ENCODE measurements at regions not wholly inside any gene's neighbourhood (a gene's known extent, or its start where the extent isn't known, plus 50 kb on each side); places are given as distances from the start of the nearest gene placed in this dataset.

DNA sequence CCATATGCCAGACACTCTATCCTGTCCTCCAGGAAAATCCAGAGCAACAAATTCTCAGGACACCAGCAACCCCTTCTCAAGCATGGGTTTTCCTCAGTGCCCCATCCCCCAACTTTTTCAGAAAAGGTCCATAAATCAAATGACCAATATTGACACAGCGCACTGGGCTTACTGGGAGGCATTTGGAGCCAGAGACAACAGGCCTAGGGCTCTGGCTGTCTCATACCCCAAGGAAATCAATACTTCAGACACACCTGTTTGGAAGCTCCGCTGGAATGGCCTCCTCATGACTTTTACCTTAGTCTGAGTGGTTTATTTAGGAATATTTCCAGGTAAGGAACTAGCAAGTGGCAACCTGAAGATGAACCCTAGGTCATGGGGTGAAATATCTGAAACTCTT lies 66.9 kb upstream of the TNR start:
- TF ChIP-seq, protein P1, sequence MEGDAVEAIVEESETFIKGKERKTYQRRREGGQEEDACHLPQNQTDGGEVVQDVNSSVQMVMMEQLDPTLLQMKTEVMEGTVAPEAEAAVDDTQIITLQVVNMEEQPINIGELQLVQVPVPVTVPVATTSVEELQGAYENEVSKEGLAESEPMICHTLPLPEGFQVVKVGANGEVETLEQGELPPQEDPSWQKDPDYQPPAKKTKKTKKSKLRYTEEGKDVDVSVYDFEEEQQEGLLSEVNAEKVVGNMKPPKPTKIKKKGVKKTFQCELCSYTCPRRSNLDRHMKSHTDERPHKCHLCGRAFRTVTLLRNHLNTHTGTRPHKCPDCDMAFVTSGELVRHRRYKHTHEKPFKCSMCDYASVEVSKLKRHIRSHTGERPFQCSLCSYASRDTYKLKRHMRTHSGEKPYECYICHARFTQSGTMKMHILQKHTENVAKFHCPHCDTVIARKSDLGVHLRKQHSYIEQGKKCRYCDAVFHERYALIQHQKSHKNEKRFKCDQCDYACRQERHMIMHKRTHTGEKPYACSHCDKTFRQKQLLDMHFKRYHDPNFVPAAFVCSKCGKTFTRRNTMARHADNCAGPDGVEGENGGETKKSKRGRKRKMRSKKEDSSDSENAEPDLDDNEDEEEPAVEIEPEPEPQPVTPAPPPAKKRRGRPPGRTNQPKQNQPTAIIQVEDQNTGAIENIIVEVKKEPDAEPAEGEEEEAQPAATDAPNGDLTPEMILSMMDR (IDR thresholded peaks at IDR 0.05; ENCODE audit: control insufficient read depth, extremely low read depth, insufficient read depth) = no peak

DNA sequence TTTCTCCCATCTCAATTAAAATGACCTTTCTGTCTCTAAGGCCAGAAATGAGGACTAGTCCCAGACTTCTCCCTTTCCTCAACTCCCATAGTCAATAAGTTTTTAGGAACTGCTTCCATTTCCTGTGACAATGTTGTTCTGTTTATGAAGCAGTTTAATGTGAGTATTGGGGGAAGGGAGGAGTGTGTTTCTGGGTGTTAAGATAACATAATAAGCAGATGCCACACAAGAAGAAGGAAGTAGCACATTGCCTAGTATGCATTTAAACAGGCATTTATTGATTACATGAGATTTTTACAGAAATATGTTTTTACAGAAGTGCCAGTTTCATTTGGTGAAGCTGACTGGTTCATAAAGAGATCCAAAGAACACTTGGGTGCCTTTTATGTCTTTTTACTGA lies 65.6 kb upstream of the TNR start:
- TF ChIP-seq, protein P1 (IDR thresholded peaks at IDR 0.05; ENCODE audit: control insufficient read depth, extremely low read depth, insufficient read depth) = no peak
- no peak for DNase-seq (ENCODE audit: low read depth)
- no peak overlapping the region for H3K4me3 ChIP-seq (ENCODE audit: low read depth, low read length)

More for the DNA sequence above, 66.9 kb upstream of the TNR start:
- DNase-seq (ENCODE audit: low read depth) = peak; percentile 7
- H3K4me3 ChIP-seq (ENCODE audit: low read depth, low read length) = no peak overlapping the region

DNA sequence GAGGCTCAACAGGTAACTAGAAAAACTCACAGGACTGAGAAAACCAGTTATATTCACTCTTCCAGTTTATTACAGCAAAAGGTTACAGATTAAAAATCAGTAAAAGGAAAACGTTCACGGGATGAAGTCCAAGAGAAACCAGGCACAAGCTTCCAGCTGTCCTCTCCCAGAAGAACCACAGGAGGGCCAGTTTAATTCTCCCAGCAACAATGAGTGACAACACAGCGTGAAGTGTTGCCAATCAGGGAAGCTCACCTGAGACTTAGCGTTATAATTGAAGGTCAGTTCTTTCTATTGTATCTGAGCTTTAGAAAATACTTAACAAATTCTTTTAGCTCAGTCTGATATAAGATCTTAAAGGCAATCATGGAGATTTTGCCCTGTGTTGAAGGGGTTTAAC lies 65.2 kb upstream of the TNR start:
- H3K4me3 ChIP-seq (ENCODE audit: low read depth, low read length) = no peak overlapping the region
- DNase-seq (ENCODE audit: low read depth) = peak; percentile 32

DNA sequence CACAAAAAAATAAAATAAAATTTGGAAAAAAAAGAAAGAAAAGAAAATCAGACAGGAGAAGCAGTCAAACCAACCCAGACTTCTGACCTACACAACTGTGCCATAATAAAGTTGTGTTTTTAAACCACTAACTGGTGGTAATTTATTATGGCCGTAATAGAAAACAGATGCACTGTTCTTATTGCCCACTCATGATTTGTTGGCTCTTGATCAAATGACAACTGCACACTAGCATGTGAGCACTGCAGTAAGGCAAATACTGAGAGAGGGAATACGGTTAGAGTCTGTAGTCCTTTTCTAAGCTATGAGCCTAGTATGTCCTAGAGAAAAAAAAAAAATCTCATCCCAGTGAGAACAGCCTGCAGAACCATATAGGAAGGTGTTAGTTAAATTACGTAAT lies 61.2 kb upstream of the TNR start:
- H3K4me3 ChIP-seq (ENCODE audit: low read depth, low read length) = no peak overlapping the region
- no peak for DNase-seq (ENCODE audit: low read depth)
- TF ChIP-seq, protein P1 (IDR thresholded peaks at IDR 0.05; ENCODE audit: control insufficient read depth, extremely low read depth, insufficient read depth) = no peak

More for the DNA sequence above, 65.2 kb upstream of the TNR start:
- TF ChIP-seq, protein P1 (IDR thresholded peaks at IDR 0.05; ENCODE audit: control insufficient read depth, extremely low read depth, insufficient read depth) = peak; percentile 37

DNA sequence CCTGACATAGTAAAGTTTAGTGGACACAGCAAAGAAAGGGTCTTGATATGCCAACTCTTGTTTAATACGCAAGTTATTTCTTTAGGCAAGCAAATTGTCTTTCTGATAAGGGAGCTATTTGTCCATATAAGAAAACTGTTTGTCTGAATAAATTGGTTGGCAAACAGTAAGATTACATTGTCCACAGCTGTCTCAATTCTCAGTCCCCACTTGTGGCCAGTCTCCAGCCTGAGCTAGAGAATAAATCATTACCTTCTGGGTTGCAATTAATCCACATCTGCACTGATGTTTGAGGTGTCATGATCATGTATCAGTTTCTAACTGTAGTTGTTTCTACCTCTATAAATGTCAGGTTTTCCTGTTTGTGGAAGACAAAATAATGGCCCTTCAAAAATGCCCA lies 60.0 kb upstream of the TNR start:
- TF ChIP-seq, protein P1 (IDR thresholded peaks at IDR 0.05; ENCODE audit: control insufficient read depth, extremely low read depth, insufficient read depth) = no peak
- DNase-seq (ENCODE audit: low read depth) = no peak
- H3K4me3 ChIP-seq (ENCODE audit: low read depth, low read length) = no peak overlapping the region

DNA sequence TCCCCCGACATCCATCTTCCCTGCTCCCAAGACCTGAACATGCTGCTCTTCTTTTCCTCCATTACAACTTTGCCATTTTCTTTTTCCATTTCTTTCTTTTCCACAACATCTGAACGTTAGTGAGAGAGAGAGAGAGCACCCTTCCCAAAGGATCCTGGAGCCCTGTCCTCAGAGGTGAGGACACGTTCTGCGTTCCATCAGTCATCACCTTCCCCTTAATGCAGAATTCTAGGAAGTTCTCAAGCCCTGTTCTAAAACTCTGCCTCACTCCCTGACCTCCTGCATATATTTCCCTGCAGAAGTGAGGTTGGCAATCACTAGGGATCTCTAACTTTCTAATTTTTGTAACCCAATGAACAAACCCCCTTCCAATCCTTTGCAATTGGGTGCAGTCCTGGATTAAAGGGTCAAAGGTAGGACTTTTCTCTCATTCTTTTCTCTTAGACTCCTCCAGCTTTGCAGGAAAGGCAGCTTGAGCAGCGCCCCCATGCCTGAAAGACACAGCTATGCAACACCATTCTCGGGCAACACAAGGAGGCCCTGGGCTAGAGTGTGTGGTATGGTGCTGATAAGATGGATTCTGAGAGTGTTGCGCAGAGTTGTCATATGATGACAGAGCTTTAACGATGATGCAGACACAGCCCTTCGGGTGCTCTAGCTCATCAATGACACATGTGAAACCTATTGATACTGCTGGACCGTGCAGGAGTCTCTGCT lies 59.2 kb upstream of the TNR start:
- no peak overlapping the region for H3K4me3 ChIP-seq (ENCODE audit: low read depth, low read length)
- TF ChIP-seq, protein P1 (IDR thresholded peaks at IDR 0.05; ENCODE audit: control insufficient read depth, extremely low read depth, insufficient read depth) = no peak
- no peak for DNase-seq (ENCODE audit: low read depth)

DNA sequence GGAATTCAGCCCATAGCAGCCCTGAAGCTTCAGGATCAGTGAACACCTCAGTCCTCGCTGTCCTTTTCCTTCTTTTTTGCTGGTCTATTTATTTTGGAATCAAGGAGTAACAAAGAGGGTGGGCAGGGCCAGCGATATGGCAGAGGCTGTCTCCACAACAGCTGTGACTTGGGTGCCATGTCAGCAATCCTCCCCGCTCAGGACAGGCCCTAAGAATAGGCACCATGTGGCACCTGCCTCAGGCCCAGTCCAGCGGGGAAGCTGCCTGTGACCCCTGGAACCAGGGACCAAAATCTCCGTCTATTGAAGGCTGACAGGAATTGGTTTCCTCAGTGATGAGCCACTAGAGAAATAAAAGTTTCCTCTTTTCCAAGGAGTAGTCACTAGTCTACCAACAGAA lies 58.6 kb upstream of the TNR start:
- TF ChIP-seq, protein P1 (IDR thresholded peaks at IDR 0.05; ENCODE audit: control insufficient read depth, extremely low read depth, insufficient read depth) = no peak
- DNase-seq (ENCODE audit: low read depth) = no peak
- H3K4me3 ChIP-seq (ENCODE audit: low read depth, low read length) = no peak overlapping the region
